ENCODE measurements at regions not wholly inside any gene's neighbourhood (a gene's known extent, or its start where the extent isn't known, plus 50 kb on each side); places are given as distances from the start of the nearest gene placed in this dataset.

- TF ChIP-seq POLR2A (IDR thresholded peaks at IDR 0.05), result no peak
- no peak for TF ChIP-seq CTCF (IDR thresholded peaks at IDR 0.05)
Measured at GRCh38 chr6:140871911-140872310, 1260.8 kb upstream of the GJE1 start.

Data from heart left ventricle (tissue), 13 donors.